Urinary bladder (tissue), 3 donors: ENCODE measurements at regions not wholly inside any gene's neighbourhood (a gene's known extent, or its start where the extent isn't known, plus 50 kb on each side); places are given as distances from the start of the nearest gene placed in this dataset.

Experiments used
- DNase-seq: peaks from one replicate; pipeline ENCODE4 v3.0.0-alpha.2; 2015; ENCODE audit errors: extremely low spot score
- H3K27ac ChIP-seq: one replicate; pipeline ENCODE4 v1.5.1; 2013; ENCODE audit warnings: low read depth, mild to moderate bottlenecking, moderate library complexity
- H3K36me3 ChIP-seq: one replicate; pipeline ENCODE4 v1.6.1; 2013; ENCODE audit warnings: mild to moderate bottlenecking, moderate library complexity; ENCODE audit not compliant: insufficient read depth
- H3K4me1 ChIP-seq: one replicate; pipeline ENCODE4 v1.6.1; 2013; ENCODE audit warnings: mild to moderate bottlenecking, moderate library complexity; ENCODE audit not compliant: insufficient read depth
- H3K4me3 ChIP-seq: one replicate; pipeline ENCODE4 v1.5.1; 2013; ENCODE audit warnings: low read depth, low read length
- WGBS: extraction: QIAGEN DNeasy Blood & Tissue Kit; methylation state at CpG from one replicate; pipeline ENCODE4 v1.1.7; 2013; 5-methylcytosine and 5-hydroxymethylcytosine counted together
- donor health status: healthy with polysubstance abuse.
- donor health status: healthy.

GRCh38 chr3:130227540-130227939 is 117.9 kb upstream of the COL6A5 start:
- Histone ChIP-seq H3K27ac (no peak overlapping the region), H3K36me3 (no peaks in the 10 kb centered on the region), H3K4me3 (no peak overlapping the region), H3K4me1 (no peaks in the 10 kb centered on the region)
- WGBS: 89% methylated on average over 4 of the region's 4 CpGs
- DNase-seq: no peak

DNA sequence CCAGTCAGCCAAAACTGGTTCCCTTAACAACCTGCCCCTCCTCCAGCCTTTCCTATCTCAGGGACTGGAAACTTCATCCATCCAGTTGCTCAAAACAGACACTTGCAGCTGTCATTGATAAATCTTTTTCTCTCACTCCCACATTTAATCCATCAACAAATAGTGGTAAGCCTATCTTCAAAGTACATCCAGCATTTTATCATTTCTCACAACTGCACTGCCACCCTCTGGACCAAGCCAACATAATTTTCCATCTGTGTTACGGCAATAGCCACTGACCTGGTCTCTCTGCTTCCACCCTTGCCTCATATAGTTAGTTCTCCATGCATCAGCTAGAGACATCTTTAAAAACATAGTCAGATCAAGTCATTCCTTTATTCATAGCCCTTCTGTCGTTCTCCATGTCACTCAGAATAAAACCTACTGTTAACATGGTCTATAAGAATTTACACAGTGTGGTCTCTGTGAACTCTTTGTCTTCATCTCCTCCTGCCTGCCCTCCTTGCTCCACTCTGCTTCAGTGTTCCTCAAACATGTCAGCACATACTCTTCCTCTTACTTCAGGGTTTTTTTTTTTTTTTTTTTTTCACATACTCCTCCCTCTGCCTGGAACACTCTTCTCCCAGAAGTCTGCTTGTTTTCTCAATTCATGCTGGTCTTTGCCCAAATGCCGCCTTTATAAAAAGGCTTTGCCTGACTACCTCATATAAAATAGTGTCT is 102.5 kb upstream of the COL6A5 start:
- no peaks in the 10 kb centered on the region for H3K4me1 ChIP-seq
- H3K36me3 ChIP-seq: no peaks in the 10 kb centered on the region
- DNase-seq: no peak
- no peak overlapping the region for H3K27ac ChIP-seq
- no peak overlapping the region for H3K4me3 ChIP-seq
- 46% methylated on average over 3 of the region's 3 CpGs for WGBS

DNA sequence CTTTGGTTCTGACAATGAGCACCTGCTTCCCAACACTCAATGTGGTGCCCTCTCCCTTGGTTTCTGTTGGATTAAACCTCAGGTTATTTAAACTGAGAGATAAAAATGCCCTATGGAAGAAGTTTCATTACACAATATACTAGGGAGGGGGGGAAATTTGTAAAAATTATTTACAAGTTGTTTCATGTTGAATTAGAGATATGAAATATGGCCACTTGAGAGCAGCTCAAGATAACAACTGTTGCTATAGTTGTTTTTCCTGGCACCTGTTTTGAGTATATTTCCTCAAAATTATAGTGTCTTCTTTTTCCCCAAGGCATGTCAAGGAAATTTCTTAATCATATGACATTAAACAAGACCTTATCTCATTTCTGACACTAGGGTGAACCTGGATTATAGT is 101.7 kb upstream of the COL6A5 start:
- H3K4me3 ChIP-seq: no peak overlapping the region
- H3K4me1 ChIP-seq: no peaks in the 10 kb centered on the region
- no peak for DNase-seq
- no peak overlapping the region for H3K27ac ChIP-seq
- no peaks in the 10 kb centered on the region for H3K36me3 ChIP-seq

DNA sequence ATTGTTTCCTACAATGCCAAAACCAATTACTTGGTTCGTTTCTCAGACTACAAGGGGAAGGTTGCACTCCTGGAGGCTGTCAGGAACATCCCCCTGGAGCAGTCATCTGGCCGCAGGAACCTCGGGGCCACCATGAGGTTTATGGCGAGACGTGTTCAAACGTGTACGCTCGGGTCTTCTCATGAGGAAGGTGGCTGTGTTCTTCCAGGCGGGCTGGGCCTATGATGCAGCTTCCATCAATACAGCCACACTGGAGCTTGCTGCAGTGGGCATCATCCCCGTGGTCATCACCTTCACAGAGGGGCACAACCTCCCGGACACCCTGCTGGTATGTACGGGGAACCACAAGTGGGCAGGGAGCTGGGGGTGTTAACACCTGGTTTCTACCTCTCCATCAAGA is 94.5 kb upstream of the COL6A5 start:
- DNase-seq: no peak
- no peak overlapping the region for H3K27ac ChIP-seq
- WGBS: 88% methylated on average over 12 of the region's 12 CpGs
- no peaks in the 10 kb centered on the region for H3K4me1 ChIP-seq
- no peak overlapping the region for H3K4me3 ChIP-seq
- no peaks in the 10 kb centered on the region for H3K36me3 ChIP-seq

DNA sequence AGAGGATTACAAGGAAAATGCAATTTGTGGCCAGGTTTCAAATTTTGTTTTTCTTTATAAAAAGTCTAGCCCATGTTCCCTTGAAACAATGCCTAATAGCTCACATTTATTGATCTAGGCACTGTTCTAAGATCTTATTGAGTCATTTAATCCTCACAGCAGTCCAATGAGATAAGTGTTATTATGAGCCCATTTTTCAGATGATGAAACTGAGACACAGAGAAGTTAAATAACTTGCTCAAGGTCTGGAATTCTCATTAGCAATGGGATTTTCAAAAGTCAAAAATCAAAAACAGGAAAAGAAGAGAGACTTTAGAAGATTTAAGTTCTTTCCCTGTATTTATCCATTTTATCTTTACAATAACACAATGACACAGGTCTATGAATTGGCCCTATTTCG is 90.0 kb upstream of the COL6A5 start:
- WGBS: 78% methylated on average over 1 of the region's 1 CpG
- Histone ChIP-seq H3K4me1 (no peaks in the 10 kb centered on the region), H3K27ac (no peak overlapping the region), H3K4me3 (no peak overlapping the region), H3K36me3 (no peaks in the 10 kb centered on the region)
- no peak for DNase-seq

DNA sequence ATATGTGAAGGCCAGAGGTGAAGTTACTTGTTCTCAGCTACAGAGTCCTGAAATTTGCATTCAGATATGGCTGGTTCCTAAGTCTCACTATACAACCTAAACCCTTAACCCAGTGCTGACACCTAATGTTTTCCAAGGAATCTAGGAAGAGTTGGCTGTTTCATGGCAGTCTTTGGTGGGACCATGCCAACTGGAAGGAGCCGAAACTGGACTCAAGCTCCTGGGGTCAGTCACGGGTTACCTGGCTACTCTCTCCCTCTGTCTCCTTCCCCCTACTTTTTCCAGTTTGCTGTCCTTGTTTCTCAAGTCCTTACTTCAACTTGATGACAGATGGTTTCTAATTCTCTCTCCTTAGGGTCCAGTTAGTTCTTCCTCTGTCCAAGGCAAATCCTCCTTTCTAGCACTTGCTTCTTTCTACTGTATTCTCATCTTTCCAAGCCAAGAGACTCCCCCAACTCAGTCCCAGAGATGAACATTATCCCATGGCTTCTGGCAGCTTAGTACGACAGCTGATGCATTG is 88.6 kb upstream of the COL6A5 start:
- 82% methylated on average over 3 of the region's 3 CpGs for WGBS
- DNase-seq: no peak
- H3K4me3 ChIP-seq: no peak overlapping the region
- H3K4me1 ChIP-seq: no peaks in the 10 kb centered on the region
- H3K36me3 ChIP-seq: no peaks in the 10 kb centered on the region
- H3K27ac ChIP-seq: no peak overlapping the region

- H3K4me3 ChIP-seq: no peak overlapping the region
- no peaks in the 10 kb centered on the region for H3K36me3 ChIP-seq
- no peak for DNase-seq
- 48% methylated on average over 9 of the region's 9 CpGs for WGBS
- no peak overlapping the region for H3K27ac ChIP-seq
- H3K4me1 ChIP-seq: no peaks in the 10 kb centered on the region
These were observed 86.9 kb upstream of the COL6A5 start for GRCh38 chr3:130258532-130258952.

DNA sequence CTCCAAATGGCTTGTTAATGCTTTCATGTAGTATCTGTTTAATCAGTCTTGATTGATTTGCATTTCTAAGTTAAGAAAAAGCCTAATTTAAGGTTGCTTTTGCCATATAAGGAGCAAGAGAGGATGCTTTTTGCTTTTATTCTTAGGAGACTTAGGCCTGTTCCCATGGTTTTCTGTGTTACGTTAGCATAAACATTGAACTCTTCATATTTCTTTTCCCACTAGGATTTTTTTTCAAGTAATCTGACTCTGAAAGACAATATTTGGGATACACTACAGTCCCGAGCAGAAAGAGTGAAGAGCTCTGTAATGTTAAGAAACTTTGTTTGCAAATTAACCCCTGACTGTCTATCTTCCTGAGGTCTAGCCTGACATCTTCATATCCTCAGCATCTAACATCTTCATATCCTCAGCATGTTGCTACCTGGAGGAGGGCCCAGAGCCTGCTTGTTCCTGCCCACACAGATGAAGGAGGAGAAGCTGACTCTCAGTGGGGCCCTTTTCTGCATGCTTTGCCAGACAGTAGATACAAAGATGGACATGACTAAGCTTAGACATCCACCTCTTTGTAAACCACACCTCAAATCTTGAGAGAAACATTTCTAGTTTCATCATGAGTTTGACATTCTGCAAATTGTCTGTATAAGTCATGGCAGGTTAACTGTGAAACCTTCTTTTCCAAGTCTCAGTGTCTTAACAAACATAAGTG is 86.2 kb upstream of the COL6A5 start:
- H3K36me3 ChIP-seq: no peaks in the 10 kb centered on the region

DNA sequence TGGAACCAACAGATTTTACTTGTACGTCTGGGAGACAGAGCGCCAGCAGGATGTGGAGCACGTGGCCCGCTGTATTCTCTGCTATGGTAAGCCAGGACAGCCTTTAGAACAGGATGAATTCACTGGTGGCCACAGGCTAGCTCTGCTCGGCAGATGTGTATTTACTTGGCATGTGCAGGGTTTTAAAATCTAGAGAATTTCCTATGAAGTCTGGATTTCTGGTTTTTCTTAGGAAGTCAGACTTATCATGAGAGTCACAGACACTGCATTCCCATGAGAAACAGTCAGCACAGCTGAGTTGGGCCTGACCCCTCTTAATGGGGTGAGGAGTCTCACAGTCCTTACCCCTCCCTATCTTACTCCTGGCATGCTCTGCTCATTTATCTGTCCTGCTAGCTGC is 84.6 kb upstream of the COL6A5 start:
- H3K4me3 ChIP-seq: no peak overlapping the region
- 53% methylated on average over 5 of the region's 5 CpGs for WGBS
- no peak for DNase-seq
- no peak overlapping the region for H3K27ac ChIP-seq
- no peaks in the 10 kb centered on the region for H3K36me3 ChIP-seq
- H3K4me1 ChIP-seq: no peaks in the 10 kb centered on the region

More for the DNA sequence above, 86.2 kb upstream of the COL6A5 start:
- Histone ChIP-seq H3K27ac (no peak overlapping the region), H3K4me1 (no peaks in the 10 kb centered on the region), H3K4me3 (no peak overlapping the region)
- WGBS: 33% methylated on average over 2 of the region's 2 CpGs
- no peak for DNase-seq

GRCh38 chr3:130263708-130264107 is 81.8 kb upstream of the COL6A5 start:
- Histone ChIP-seq H3K27ac (no peak overlapping the region), H3K4me3 (no peak overlapping the region), H3K36me3 (no peaks in the 10 kb centered on the region), H3K4me1 (no peaks in the 10 kb centered on the region)
- WGBS: 97% methylated on average over 25 of the region's 25 CpGs
- DNase-seq: no peak

DNA sequence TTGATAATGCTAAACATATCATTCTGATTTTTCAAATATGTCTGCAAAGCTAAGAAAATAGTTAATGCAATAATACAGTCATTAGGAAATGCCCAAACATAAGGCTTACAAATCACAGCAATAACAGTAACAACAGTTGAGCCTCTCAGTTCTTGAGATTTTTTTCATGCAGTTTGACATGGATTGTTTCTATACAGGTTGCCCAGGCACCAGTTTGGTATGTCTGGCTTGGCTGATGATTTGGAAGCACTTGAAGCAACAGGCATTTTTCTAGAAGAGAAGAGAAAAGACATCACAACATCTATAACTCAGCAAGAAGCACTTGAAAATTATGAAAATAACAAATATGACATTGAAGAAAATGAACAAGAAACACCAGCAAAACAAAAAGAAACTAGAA is 78.7 kb upstream of the COL6A5 start:
- no peaks in the 10 kb centered on the region for H3K4me1 ChIP-seq
- no peaks in the 10 kb centered on the region for H3K36me3 ChIP-seq
- DNase-seq: no peak
- no peak overlapping the region for H3K27ac ChIP-seq
- H3K4me3 ChIP-seq: no peak overlapping the region

DNA sequence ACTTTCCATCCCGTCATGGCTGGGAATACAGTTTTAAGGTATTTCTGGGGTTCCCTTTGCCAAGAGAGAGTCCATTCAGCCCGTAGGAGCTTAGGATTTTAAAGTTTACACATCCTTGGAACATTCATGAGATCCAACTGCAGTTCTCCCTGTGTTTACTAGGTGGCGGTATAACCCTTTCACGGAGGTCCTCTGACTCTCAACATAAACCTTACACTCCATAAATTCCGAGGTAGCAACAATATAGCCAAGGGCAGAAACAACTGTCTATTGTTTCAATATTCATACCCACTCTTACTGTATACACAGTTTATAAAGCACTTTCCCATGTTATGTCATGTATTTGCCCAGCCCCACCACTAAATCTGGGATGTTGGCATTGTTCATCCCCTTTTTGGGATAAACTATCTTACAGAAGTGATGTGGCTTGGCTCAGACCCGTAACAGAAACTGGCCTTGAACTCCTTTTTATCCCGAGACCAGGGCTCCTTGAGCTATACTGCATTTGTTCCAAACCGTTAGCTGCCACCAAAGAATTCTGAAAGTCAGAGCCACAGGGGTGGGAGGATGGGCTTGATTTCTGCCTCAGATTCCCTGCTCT is 69.2 kb upstream of the COL6A5 start:
- H3K4me1 ChIP-seq: no peaks in the 10 kb centered on the region
- H3K27ac ChIP-seq: no peak overlapping the region
- no peak for DNase-seq
- H3K36me3 ChIP-seq: no peaks in the 10 kb centered on the region
- 9% methylated on average over 8 of the region's 8 CpGs for WGBS
- no peak overlapping the region for H3K4me3 ChIP-seq

DNA sequence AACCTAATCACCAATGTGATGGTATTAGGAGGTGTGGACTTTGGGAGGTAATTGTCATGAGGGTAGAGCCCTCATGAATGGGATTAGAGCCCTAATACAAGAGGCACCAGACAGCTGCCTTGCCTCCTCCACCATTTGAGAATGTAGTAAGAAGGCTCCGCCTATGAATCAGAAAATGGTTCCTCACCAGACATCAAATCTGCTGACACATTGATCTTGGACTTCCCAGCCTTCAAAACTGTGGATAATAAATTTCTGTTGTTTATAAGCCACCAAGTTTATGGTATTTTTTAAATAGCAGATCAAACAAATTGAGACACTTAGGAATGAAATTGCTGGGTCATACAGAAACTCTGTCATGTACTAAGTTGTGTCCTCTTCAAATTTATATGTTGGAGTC is 56.8 kb upstream of the COL6A5 start:
- Histone ChIP-seq H3K27ac (no peak overlapping the region), H3K4me3 (no peak overlapping the region), H3K36me3 (no peaks in the 10 kb centered on the region), H3K4me1 (no peaks in the 10 kb centered on the region)
- no peak for DNase-seq
- WGBS: 97% methylated on average over 1 of the region's 1 CpG

- Histone ChIP-seq H3K4me1 (no peaks in the 10 kb centered on the region), H3K4me3 (no peak overlapping the region), H3K36me3 (no peaks in the 10 kb centered on the region), H3K27ac (no peak overlapping the region)
- 78% methylated on average over 2 of the region's 2 CpGs for WGBS
- DNase-seq: no peak
These were observed 54.3 kb upstream of the COL6A5 start for GRCh38 chr3:130291148-130291547.
